ENCODE measurements at regions not wholly inside any gene's neighbourhood (a gene's known extent, or its start where the extent isn't known, plus 50 kb on each side); places are given as distances from the start of the nearest gene placed in this dataset.

DNA sequence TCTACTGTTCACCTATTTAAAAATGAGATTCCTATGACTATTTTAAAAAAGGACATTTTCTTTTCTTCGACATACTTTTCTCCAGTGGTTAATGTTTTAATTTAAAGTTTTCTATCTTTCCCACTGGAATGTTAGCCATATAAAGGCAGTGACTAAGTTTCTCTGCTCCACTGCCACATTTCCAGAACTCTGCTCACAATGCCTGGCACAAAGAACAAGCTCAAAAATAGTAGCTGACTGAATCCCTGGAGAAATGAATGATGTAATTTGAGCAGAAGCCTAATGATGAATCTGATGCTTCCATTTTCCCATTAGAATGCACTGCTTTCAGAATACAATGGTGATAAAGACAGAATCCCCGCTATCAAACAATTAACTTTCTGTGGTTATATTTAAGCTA, 817.8 kb downstream of the MTRR start:
- Histone ChIP-seq H3K4me1 (ENCODE audit: low read depth, poor library complexity, severe bottlenecking) (no peaks in the 10 kb centered on the region), H3K4me2 (no peak overlapping the region), H2AFZ (ENCODE audit: low read depth) (no peak overlapping the region), H3K9ac (no peak overlapping the region), H3K36me3 (ENCODE audit: insufficient read depth) (no peaks in the 10 kb centered on the region), H3K27me3 (ENCODE audit: insufficient read depth, low read depth) (no peaks in the 10 kb centered on the region), H3K4me3 (IDR thresholded peaks at IDR 0.05; ENCODE audit: insufficient read depth, low read depth, low read length) (no peak overlapping the region), H4K20me1 (ENCODE audit: insufficient read depth) (no peaks in the 10 kb centered on the region), H3K79me2 (ENCODE audit: insufficient read depth, low read depth) (no peaks in the 10 kb centered on the region), H3K27ac (no peak overlapping the region)
- TF ChIP-seq, protein P1, sequence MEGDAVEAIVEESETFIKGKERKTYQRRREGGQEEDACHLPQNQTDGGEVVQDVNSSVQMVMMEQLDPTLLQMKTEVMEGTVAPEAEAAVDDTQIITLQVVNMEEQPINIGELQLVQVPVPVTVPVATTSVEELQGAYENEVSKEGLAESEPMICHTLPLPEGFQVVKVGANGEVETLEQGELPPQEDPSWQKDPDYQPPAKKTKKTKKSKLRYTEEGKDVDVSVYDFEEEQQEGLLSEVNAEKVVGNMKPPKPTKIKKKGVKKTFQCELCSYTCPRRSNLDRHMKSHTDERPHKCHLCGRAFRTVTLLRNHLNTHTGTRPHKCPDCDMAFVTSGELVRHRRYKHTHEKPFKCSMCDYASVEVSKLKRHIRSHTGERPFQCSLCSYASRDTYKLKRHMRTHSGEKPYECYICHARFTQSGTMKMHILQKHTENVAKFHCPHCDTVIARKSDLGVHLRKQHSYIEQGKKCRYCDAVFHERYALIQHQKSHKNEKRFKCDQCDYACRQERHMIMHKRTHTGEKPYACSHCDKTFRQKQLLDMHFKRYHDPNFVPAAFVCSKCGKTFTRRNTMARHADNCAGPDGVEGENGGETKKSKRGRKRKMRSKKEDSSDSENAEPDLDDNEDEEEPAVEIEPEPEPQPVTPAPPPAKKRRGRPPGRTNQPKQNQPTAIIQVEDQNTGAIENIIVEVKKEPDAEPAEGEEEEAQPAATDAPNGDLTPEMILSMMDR (conservative IDR thresholded peaks at IDR 0.05; ENCODE audit: low read depth, low read length), result no peak

DNA sequence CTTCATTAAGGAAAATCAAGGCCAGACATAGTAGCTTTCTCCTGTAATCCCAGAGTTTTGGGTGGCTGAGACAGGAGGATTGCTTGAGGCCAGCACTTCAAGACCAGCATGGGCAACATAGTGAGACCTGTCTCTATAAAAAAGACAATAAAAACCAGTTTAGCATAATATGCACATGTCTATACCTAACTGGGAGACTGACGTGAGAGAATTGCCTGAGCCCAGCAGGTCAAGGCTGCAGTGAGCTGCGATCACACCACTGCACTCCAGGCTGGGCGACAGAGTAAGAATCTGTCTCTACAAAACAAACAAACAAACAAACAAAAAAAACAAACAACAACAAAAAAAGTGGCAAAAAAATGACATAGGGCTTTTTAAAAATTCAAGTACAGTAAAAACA, 820.8 kb downstream of the MTRR start:
- TF ChIP-seq, protein P1 (conservative IDR thresholded peaks at IDR 0.05; ENCODE audit: low read depth, low read length), result no peak
- Histone ChIP-seq H3K4me3 (IDR thresholded peaks at IDR 0.05; ENCODE audit: insufficient read depth, low read depth, low read length) (no peak overlapping the region), H4K20me1 (ENCODE audit: insufficient read depth) (no peaks in the 10 kb centered on the region), H2AFZ (ENCODE audit: low read depth) (no peak overlapping the region), H3K27me3 (ENCODE audit: insufficient read depth, low read depth) (no peaks in the 10 kb centered on the region), H3K36me3 (ENCODE audit: insufficient read depth) (no peaks in the 10 kb centered on the region), H3K79me2 (ENCODE audit: insufficient read depth, low read depth) (no peaks in the 10 kb centered on the region), H3K4me1 (ENCODE audit: low read depth, poor library complexity, severe bottlenecking) (no peaks in the 10 kb centered on the region), H3K9ac (no peak overlapping the region), H3K27ac (no peak overlapping the region), H3K4me2 (no peak overlapping the region)

DNA sequence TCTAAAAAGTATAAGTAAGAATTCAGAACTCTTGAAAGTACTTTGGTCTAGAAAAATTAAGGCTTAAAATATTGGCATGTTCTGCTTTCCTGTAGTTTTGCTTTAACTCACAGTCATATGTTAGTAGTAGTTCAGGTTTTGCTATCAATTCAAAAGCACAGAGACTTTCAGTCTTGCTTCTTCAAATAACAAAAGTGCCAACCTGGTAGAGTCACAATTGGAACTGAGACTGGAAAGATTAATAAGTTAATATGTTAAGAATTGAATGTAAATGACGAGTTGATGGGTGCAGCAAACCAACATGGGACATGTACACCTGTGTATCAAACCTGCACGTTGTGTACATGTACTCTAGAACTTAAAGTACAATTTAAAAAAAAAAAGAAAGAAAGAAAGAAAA, 822.3 kb downstream of the MTRR start:
- TF ChIP-seq, protein P1 (conservative IDR thresholded peaks at IDR 0.05; ENCODE audit: low read depth, low read length), result no peak
- H3K79me2 ChIP-seq (ENCODE audit: insufficient read depth, low read depth), result no peaks in the 10 kb centered on the region
- no peak overlapping the region for H3K4me3 ChIP-seq (IDR thresholded peaks at IDR 0.05; ENCODE audit: insufficient read depth, low read depth, low read length)
- H4K20me1 ChIP-seq (ENCODE audit: insufficient read depth), result no peaks in the 10 kb centered on the region
- H3K27ac ChIP-seq, result no peak overlapping the region
- H2AFZ ChIP-seq (ENCODE audit: low read depth), result no peak overlapping the region
- no peaks in the 10 kb centered on the region for H3K4me1 ChIP-seq (ENCODE audit: low read depth, poor library complexity, severe bottlenecking)
- H3K9ac ChIP-seq, result no peak overlapping the region
- H3K27me3 ChIP-seq (ENCODE audit: insufficient read depth, low read depth), result no peaks in the 10 kb centered on the region
- H3K4me2 ChIP-seq, result no peak overlapping the region
- H3K36me3 ChIP-seq (ENCODE audit: insufficient read depth), result no peaks in the 10 kb centered on the region

DNA sequence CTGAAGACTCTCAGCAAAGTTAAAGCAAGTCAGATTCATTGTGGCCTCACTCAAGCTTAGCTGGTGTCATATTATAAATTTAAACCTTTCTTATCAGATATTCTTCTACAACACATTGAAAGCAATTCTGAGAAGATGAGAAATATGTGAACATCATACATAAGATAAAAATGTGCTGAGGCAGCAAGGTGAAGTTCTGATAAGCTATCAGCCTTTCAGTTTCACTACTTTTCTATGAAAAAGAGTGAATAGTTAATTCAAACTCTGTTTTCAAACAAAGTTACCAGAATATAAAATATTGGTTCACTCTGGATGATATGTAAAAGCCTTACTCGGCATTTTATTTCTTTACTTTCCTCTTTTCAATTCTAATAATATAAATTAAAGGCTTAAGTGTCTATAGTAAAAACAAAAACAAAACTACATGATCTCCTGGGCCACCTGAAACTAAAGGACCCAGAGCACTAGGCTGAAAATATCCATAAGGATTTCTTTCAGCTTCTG, 824.4 kb downstream of the MTRR start:
- TF ChIP-seq, protein P1 (conservative IDR thresholded peaks at IDR 0.05; ENCODE audit: low read depth, low read length), result no peak
- Histone ChIP-seq H3K4me3 (IDR thresholded peaks at IDR 0.05; ENCODE audit: insufficient read depth, low read depth, low read length) (no peak overlapping the region), H3K27me3 (ENCODE audit: insufficient read depth, low read depth) (no peaks in the 10 kb centered on the region), H3K79me2 (ENCODE audit: insufficient read depth, low read depth) (no peaks in the 10 kb centered on the region), H3K9ac (no peak overlapping the region), H3K4me2 (no peak overlapping the region), H3K36me3 (ENCODE audit: insufficient read depth) (no peaks in the 10 kb centered on the region), H3K27ac (no peak overlapping the region), H3K4me1 (ENCODE audit: low read depth, poor library complexity, severe bottlenecking) (no peaks in the 10 kb centered on the region), H2AFZ (ENCODE audit: low read depth) (no peak overlapping the region), H4K20me1 (ENCODE audit: insufficient read depth) (no peaks in the 10 kb centered on the region)

All from KMS-11 (cell line).